ENCODE measurements at regions not wholly inside any gene's neighbourhood (a gene's known extent, or its start where the extent isn't known, plus 50 kb on each side); places are given as distances from the start of the nearest gene placed in this dataset.
"Not testable (repeated sequence)": the region's sequence is repeated elsewhere in the genome, so short reads cannot be mapped to it uniquely, and the experiment has no call there.

GRCh38 chr18:14415399-14415798, 128.0 kb downstream of the POTEC start:
- not testable (repeated sequence) for TF ChIP-seq POLR2A, CTCF, POLR2AphosphoS5 (IDR thresholded peaks at IDR 0.05)
